Fibroblast of skin of abdomen (primary cell): ENCODE measurements at regions not wholly inside any gene's neighbourhood (a gene's known extent, or its start where the extent isn't known, plus 50 kb on each side); places are given as distances from the start of the nearest gene placed in this dataset.

Source experiments
- DNase-seq: peaks from one replicate; pipeline ENCODE4 v3.0.0-alpha.2; 2013

DNA sequence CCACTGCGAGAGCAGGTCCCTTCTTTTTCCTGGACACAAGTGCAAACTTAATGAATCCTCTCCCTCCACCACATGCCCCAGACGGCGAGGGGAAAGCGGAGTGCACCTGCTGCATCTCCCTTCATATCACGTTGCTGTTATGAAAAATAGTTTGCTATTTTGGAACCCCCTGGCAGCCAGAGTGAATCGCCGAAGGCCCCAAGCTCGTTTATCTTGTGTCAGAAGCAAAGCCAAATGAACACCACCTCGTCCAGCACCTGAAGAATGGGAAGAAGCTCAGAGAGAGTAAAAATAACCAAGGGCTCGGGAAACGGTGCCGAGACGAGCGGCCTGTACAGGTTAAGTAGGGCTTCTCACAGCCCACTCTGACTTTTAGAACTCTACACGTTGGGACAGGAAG, 394.6 kb upstream of the RORA start:
- DNase-seq = no peak

DNA sequence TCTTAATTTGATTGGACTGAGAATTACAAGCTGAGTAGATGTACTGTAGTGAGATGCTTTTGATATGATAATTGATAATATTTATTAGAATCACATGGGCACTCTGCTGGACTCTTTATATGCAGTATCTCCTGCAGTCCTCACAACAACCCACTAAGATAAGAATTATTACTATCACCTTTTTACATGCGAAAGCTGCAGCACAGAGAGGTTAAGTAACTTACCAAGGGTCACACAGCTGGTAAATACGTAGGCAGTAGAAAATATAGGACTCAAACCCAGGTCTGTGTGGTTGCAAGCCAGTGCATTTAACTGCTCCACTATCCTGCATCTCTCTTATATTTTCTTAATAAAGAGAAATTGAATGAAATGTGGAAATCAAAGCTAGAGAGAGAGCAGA, 392.8 kb upstream of the RORA start:
- DNase-seq = no peak

DNA sequence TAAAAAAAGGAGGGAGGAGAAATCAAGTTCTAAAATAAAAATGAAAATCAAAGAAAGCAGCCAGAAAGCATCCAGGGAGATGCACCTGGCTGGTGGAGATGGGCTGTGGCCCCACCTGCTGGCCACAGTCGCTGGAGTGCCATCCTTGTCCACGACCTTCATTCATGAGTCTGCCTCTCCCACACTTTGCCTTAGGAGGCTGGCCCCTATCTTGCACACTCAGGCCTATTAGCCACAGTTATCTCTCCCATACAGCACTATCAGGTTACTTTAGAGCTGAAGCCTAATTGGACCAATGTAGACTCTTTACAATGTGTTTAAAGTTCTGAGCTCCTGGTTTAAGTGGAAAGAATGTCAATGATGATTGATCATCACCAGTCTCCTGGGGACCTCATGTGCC, 392.0 kb upstream of the RORA start:
- peak; percentile 19 for DNase-seq

DNA sequence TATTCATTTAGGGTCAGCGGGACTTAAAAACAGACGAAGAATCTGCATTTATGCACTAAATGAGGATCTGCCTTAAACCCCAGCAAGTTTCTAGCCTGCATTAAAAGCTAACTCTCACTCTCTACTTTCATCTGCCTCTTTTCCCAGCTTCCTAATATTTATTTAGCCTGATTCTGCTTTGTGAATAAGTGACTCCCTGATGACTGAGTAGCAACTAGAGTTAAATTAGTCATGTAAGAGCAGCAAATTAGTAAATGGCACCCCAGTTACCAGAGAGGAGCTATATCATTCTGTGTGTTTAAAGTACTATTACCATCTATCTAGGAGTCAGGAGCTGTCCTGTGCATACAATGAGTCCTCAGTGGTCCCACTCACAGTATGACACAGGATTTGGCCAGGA, 391.0 kb upstream of the RORA start:
- DNase-seq = no peak

DNA sequence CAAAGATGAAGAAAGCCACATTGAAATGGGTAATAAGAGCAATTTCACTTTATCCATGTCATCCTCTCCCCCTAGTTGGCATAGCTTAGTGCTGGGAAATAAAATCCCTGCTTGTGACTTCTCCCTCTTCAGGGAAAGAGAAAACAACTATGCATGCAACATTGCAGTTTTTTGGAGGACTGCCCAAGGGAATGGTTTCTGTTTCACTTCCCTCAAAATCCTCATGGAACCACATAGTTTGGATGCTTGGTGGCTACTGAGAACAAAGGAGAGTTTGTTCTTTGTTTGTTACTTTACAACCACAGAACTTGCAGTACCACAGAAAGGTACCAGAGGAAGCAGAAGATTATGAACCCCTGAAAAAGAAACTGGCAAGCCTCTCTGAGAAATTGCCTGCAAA, 384.6 kb upstream of the RORA start:
- peak; percentile 8 for DNase-seq

DNA sequence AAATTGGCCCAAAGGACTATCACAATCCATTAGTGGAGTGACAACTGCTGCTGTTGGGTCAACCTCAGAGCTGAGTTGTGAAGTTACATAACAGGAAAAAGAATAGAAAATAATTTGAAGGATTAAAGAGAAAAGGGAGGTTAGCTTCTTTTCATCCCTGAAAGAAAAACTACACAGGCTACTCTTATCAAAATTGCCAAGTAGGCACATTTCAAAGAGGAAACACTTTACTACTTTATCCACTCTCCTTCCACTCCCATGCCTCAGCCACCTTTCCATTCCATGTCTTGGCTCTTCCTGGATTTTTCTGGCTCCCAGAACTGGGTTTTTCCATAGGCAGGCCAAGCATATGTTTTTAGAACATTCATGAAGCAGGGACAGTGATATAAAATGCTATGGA, 384.0 kb upstream of the RORA start:
- DNase-seq = no peak

DNA sequence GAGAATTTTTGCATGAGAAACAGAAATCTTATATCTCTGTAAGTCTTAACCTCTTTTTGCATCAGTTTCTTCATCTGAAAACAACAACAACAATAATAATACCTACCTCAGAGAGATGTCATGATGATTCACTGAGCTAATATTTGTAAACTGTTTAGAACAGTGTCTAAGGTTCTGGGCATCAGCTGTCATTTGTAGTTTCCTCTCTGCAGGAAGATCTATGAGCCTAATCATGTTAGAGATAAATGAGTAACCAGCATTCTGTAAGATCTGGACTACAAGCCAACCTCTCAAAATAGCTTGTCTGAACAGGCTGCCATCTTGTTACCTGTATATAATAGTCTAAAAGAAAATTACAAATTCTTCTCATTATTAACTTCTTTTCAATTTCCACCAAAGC, 383.0 kb upstream of the RORA start:
- no peak for DNase-seq

DNA sequence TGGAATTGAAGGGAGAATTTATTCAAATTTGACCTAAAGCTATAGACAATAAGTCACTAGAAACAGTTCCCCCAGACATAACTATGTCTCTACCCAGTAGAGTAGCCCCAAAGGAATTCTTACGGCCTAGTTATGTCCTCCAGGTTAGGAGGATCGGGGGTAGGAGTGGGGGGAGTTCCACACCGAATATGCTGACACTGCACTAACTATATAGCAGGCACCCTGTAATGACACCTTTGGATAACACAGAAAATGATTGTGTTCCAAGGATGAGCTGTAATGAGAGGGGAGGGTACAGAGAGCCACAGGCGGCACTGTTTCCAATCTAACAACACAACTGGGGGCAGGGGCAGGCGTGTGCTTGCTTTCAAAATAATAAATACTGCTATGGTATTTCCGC, 376.2 kb upstream of the RORA start:
- no peak for DNase-seq

DNA sequence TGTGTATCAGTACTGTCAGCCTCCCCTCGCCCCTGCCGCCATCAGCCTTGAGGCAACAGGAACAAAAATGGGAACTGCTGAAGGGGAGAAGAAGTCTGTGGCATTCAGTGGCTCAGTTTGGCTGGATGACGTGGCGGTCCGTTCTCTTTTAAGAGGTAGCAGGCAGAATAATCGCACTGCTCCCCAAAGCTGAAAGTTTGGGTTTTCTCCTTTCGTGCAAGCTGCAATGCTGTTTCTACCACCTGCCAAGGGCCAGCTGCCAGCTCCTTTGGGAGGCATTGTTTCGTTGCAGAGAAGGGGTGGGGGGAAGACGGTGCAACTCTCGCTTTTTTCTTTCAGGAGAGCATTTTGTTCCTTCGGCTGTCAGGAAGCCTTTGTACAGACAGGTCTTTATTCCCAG, 369.6 kb upstream of the RORA start:
- DNase-seq = no peak

DNA sequence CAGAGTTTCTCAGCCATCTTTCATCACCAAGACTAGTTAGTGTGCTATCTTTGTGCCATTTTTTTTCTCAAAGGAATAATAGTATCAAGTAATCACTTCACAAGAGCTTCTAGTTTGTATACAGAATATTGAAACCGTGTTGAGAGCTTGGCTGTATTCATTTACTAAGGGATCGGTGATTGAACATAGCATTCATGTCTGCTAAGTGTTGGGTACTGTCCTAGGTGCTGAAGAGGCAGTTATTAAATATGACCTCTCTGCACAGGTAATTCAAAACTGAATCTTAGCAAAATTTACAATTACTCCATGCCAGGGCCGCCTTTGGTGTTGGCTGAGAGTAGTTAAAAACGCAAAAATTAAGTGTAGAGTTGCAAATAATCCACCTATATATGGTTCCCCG, 355.3 kb upstream of the RORA start:
- DNase-seq = peak; percentile 2

DNA sequence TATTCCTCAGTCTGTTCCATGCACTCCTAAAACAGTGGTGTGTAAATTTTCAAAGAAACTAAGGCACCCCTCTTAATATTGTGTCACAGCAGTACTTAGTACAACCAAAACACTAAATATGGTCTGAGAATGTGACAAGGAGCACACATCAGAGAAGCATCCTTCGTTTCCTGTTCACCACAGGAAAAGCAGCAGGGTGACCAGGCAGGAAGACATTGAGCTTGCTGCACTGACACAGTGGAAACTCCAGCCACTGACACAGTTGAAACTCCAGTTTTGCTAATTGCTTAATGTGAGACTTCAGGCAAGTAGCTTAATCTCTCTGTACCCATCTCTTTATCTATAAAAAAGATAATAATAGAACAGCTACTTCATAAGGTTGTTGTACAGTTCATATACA, 353.0 kb upstream of the RORA start:
- DNase-seq = no peak

DNA sequence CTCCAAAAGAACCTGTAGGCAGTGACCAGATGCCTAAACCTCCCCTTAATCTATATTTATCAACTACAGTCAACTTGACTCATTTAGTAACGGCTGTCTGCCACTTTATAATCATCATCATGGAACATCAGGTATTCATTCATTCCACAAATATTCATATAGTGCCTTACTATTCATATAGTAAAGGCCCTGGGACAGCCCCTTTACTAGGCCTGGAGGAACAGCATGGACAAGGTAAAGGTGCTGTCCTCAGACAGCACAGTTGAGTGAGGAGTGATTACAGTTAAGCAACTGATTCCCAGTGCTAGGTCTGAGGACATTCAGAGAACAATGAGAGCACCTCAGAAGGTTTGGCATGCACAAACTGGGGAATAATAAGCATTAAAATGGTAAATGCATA, 346.5 kb upstream of the RORA start:
- DNase-seq = no peak

DNA sequence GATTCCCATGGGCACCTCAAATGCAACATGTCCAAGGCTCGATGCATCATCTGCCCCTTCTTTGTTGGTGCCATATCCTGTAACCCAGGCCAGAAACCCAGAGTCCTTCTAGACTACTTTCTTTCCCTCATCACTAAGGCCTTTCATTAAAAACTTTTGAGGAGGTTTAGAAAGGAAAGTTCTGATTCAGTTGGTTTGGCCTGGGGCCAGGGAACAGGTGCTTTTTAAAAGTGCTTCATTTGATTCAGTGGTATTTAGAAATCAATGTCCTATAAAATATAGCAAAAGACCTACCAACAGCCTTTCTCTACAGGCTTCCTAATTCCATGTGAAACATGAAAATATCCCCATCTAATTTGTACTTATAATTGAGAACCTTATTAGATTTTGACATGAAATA, 341.9 kb upstream of the RORA start:
- no peak for DNase-seq

DNA sequence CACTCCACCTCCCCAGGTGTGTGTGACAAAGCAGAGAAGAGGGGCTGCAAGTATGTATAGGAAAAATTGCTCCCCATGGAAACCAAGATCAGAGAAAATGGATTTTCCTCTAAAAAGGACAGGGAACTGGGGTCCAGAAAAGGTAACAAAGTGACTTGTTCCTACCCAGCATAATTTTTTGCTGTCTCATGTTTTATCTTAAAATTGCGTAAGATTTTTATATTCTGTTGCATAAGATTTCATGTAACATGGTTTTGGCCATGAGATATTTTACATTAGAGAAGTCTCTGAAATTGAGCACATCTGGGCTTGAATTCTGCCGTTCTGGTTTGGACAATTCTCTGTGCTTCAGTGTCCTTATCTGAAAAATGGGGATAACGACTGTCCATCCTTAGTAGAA, 335.7 kb upstream of the RORA start:
- no peak for DNase-seq

DNA sequence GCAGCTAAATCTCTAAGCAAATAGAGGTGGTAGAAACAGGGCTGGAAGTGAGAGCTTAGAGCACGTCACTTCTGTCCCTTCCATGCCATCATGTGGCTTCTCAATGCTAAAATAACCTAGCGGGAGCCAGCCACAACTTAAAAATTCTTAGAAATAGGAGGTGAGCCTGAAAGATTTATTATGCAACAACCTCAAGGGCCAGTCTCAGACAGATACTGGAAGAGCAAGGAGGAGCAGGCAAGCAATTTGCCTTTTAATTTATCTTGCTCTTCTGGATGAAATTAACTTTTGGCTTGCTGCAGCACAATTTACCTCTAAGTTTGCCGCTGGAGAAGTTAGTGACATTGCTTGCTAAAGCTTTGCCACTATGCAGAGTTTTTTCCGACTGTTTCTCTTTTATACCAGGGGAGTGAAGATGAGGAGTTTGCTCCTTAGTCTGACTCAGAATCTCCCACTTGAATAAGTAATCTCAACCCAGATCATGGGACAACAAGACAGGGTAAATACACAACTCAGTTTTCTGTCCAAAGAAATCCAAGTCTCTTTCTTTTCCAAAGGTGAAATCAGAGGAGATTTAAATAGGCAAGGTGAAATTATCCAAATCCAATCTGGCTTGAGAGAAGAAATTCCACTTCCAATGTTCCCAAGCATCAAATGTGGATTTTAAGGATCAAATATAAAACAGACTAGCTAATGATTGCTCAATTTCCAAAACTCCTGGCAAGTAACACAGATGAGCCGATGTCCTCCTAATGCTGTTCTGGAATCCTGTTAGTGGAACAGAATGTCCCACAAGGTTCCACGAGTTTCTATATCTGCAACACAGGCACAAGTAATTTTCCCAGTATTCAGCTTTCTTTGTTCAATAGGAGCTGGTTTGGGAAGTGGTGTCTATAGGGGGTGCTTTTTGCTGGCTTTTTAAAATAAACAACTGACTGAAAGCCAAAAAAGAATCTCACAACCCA, 329.4 kb upstream of the RORA start:
- DNase-seq = no peak

DNA sequence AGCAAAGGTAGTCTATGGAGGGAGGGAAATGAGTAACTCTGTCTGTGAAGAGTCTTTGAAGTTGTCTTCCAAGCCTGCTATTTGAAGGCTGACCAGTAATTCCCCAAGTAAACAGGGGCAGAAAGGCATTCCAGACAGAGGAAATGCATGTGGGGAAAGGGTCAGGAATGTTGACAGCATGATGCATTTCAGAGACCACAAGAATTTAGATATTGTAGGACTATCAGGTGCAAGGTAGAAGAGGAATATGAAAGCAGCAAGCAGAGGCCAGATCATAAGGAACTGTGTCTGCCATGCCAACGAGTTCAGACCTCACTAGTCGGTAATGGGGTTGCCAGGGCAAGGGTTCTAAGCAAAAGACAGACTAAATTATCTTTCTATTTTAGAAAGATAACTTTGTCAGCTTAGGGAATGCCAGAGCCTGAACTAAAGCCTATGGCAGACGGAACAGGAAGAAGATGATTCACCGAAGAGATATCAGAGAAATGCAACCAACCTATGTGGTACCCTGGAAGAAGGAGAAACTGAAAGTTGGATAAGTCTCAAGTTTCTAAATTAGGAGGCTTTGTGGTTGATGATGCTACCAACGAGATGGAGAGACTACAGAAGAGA, 327.0 kb upstream of the RORA start:
- DNase-seq = peak; percentile 71

DNA sequence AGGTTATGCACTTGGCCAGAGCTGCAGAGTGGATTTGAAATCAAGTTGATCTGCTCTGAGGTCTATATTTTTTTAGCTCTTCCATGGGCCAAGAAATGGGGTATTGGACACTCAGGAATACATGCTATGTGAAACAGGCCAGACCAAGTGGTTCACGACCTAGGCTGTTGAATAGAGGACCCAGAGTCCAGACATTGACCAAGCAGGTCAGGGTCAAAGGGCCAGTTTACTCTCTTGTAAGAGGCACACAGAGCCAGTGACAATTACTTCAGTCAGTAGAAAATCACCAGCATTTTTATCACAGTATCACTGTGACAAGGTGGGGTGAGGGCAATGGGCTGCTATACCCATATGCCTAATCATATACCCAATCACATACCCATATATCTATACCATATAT, 320.6 kb upstream of the RORA start:
- no peak for DNase-seq

DNA sequence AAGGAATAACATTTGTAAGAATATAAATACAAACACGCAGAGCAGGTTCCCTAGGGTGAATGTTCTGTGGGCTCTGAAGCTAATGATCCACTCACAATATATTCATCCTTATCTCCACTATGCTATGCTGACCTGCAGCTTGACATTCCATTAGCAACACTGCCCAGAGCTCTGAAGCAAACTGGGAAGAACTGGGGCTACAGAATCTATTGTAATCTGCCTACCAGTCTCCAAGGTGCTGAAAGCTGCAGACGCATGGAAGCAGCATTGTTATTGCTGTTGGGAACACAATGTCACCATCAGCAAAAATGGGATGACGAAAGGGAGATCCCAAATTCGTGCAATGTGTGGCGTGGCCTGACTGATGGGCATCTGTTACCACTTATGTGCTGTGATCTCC, 316.7 kb upstream of the RORA start:
- DNase-seq = no peak

DNA sequence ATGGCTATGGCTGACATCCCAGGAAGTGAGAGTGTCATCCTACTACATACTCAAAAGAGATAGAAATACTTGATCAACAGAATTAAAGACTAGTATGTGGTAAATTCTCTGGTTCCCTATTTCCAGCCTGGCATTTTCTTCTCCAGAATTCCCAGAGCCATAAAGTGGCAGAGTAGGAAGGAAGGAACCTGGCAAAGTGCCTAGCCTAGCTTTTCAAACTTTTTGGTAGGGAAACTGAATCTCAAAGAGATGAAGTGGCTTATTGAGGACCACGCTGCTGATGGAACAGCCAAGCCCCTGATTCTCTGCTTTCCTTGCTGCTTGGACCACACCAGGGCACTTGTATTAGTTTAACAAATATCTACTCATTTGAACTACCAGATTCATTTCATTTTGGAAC, 312.4 kb upstream of the RORA start:
- DNase-seq = no peak

DNA sequence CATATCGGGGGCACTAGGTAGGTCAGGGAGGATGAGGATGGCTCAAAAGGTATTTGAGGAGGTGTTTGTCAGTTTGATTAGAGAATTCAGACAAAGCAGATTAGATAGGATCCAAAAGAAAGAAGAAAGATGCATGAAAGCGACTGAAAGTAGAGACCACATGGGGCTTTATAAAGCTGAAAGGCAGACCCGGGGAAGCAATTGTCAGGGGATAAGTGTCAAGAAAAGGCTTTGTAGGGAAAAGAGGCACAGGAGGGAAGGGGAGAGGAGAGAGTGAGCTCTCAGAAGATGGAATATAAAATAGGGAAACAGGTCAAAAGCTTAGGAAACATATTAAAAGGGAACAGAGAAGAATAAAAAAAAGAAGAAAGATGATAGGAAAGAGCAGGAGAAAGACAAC, 308.2 kb upstream of the RORA start:
- DNase-seq = no peak

DNA sequence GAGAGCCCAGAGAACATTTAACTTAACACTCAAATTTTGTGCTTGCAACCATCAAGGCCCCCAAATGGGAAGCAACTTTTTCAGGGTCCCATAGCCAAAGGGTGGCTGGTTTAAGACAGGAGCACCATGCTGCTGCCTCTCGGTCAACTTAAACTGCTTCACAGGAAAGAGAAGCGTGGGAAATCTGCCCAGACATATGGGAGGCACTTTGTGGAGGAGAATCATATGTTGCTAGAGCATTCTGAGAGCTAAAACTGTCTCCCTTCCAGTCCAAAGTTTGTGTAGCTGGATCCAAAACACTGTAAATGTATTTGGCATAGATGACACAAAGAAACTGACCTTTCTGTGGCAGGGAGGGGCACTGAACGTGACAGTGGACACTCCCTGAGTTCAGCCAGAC, 305.9 kb upstream of the RORA start:
- no peak for DNase-seq

DNA sequence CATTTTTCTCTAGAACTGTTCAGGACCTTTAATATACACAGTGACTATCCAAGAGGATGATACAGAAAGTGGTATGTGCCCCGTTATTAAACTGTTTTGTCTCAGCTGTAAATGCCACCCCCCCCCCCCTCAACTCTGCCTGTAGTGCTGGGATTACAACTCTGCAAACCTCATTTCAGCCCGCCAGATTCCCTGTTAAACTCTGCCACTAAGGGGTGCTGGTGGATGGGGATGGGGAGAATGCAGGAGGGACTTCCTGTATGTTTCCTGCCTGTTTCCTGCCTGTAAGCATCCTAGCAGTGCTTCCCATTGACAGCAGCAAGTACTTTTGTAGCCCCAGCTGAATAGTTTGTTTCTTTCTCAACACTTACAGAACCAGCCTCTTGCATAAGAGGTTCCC, 301.7 kb upstream of the RORA start:
- no peak for DNase-seq

DNA sequence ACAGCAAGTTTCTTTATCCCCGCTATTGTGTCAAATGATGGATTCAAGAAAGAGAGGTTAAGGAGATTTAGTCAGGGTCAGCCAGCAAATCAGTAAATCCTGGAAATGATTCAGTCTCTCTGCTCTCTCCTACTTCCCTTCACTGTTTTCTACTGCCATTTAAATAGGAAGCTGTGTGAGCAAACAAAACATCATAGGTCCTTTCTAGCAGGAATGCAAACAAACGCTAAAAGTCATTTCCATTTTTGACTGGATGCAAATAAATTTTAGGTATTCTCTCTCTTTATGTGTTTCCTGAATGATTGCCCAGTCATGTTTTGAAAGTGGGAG, 299.4 kb upstream of the RORA start:
- DNase-seq = no peak

DNA sequence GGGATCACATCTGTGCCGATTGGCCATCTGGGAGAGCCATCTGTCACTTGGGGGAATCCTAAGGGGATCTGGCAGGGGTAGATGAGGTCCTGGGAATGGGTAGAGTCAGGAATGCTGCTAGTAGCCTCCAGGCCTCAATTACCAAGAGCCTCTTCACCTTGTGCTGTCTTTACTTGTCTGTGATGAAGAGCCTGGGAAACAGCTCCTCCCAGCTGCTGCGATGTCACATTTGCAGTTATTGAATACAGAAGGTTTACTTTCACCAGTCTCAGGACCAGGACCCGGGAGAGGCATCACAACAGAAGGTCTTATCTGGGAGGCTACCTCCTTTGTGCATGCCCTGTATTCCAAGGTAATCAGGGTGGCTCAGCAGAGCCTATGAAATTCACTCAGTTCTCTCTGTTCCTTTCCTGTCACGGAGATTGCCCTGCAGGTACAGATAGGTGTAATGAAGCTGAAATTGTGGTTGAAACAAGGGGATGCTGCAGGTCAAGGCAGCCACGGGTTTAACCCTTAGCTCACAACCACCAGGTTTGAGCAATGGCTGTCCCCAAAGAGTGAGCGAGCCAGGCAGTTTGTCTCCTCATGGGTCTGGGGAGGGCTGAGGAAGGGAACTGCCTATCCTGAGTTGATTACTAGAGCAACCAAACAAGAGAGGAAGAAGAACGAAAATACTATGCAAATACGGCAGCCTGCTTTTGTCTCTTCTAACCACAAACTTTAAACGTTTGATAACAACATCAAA, 298.9 kb upstream of the RORA start:
- DNase-seq = no peak
